ENCODE measurements at regions not wholly inside any gene's neighbourhood (a gene's known extent, or its start where the extent isn't known, plus 50 kb on each side); places are given as distances from the start of the nearest gene placed in this dataset.

DNA sequence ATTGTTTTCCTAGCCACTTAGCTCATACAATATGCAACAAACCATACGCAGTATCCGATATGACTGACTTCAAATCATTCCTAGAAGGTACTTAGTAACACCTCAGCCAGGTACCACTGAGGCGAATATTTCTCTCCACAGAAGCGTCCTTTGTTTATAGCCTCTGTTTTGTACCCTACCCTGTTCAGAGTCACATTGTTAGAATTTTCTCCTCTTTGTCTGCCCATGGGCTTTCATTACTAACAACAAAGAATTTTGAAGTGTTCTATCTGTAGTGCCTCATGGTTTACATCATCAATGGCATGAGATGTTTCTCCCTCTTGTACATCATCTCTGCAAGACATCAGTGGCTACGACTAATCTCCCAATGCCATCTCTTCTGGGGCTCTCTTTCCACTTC, 212.4 kb upstream of the GLI3 start:
- TF ChIP-seq, protein P1, sequence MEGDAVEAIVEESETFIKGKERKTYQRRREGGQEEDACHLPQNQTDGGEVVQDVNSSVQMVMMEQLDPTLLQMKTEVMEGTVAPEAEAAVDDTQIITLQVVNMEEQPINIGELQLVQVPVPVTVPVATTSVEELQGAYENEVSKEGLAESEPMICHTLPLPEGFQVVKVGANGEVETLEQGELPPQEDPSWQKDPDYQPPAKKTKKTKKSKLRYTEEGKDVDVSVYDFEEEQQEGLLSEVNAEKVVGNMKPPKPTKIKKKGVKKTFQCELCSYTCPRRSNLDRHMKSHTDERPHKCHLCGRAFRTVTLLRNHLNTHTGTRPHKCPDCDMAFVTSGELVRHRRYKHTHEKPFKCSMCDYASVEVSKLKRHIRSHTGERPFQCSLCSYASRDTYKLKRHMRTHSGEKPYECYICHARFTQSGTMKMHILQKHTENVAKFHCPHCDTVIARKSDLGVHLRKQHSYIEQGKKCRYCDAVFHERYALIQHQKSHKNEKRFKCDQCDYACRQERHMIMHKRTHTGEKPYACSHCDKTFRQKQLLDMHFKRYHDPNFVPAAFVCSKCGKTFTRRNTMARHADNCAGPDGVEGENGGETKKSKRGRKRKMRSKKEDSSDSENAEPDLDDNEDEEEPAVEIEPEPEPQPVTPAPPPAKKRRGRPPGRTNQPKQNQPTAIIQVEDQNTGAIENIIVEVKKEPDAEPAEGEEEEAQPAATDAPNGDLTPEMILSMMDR (IDR thresholded peaks at IDR 0.05; ENCODE audit: insufficient read depth, low read length, poor library complexity, severe bottlenecking) = no peak
- no peak for TF ChIP-seq EZH2phosphoT487 (conservative IDR thresholded peaks at IDR 0.05; ENCODE audit: low read length)

Data from SU-DHL-6 (cell line).